H9 (cell line): ENCODE measurements at regions not wholly inside any gene's neighbourhood (a gene's known extent, or its start where the extent isn't known, plus 50 kb on each side); places are given as distances from the start of the nearest gene placed in this dataset.

Experiments
- DNase-seq: peaks from one replicate; pipeline ENCODE4 v3.0.0-alpha.2; 2017
- H2AFZ ChIP-seq: one replicate; pipeline ENCODE4 v1.6.1; 2013; ENCODE audit warnings: mild to moderate bottlenecking, low read length, control low read depth, moderate library complexity
- H2AK5ac ChIP-seq: 2 replicates; pipeline ENCODE4 v1.6.1; 2013; ENCODE audit warnings: low read length, control low read depth, mixed read lengths; ENCODE audit not compliant: insufficient read length
- H2BK120ac ChIP-seq: one replicate; pipeline ENCODE4 v1.6.1; 2013; ENCODE audit warnings: low read depth, mild to moderate bottlenecking, low read length, control low read depth, inconsistent platforms; ENCODE audit not compliant: poor library complexity, severe bottlenecking
- H2BK12ac ChIP-seq: 2 replicates; pipeline ENCODE4 v1.6.1; 2013; ENCODE audit warnings: low read length, control low read depth, mixed read lengths, low read depth; ENCODE audit not compliant: insufficient read length
- H2BK15ac ChIP-seq: 2 replicates; pipeline ENCODE4 v1.6.1; 2013; ENCODE audit warnings: low read depth, low read length, control low read depth
- H2BK20ac ChIP-seq: one replicate; pipeline ENCODE4 v1.6.1; 2013; ENCODE audit warnings: low read depth, mild to moderate bottlenecking, low read length, control low read depth, inconsistent platforms; ENCODE audit not compliant: poor library complexity, severe bottlenecking
- H2BK5ac ChIP-seq: 2 replicates; pipeline ENCODE4 v1.6.1; 2013; ENCODE audit warnings: low read length, control low read depth, mixed read lengths; ENCODE audit not compliant: insufficient read length
- H3K14ac ChIP-seq: 2 replicates; pipeline ENCODE4 v1.6.1; 2013; ENCODE audit warnings: low read length, control low read depth; ENCODE audit not compliant: insufficient read depth
- H3K18ac ChIP-seq: 2 replicates; pipeline ENCODE4 v1.6.1; 2013; ENCODE audit warnings: low read depth, mild to moderate bottlenecking, mixed read lengths, low read length, control low read depth; ENCODE audit not compliant: insufficient read length
- H3K23ac ChIP-seq: 2 replicates; pipeline ENCODE4 v1.6.1; 2013; ENCODE audit warnings: low read length, control low read depth, mixed read lengths, low read depth; ENCODE audit not compliant: insufficient read length
- H3K23me2 ChIP-seq: 2 replicates; pipeline ENCODE4 v1.6.1; 2013; ENCODE audit warnings: low read depth, mild to moderate bottlenecking, mixed read lengths, low read length, control low read depth; ENCODE audit not compliant: insufficient read length, poor library complexity, severe bottlenecking
- H3K27ac ChIP-seq: 2 replicates; pipeline ENCODE4 v1.5.1; 2013; ENCODE audit warnings: low read length, control low read depth, mixed read lengths, low read depth; ENCODE audit not compliant: insufficient read length
- H3K27me3 ChIP-seq: 2 replicates; pipeline ENCODE4 v1.6.1; 2013; ENCODE audit warnings: low read length, control low read depth, inconsistent platforms; ENCODE audit not compliant: insufficient read depth
- H3K4ac ChIP-seq: 2 replicates; pipeline ENCODE4 v1.6.1; 2013; ENCODE audit warnings: low read depth, mild to moderate bottlenecking, control low read depth, inconsistent platforms, low read length, moderate library complexity
- H3K4me1 ChIP-seq: 2 replicates; pipeline ENCODE4 v1.6.1; 2013; ENCODE audit warnings: low read length, control low read depth, inconsistent platforms; ENCODE audit not compliant: insufficient read depth
- H3K4me2 ChIP-seq: 2 replicates; pipeline ENCODE4 v1.6.1; 2013; ENCODE audit warnings: low read length, control low read depth, mixed read lengths; ENCODE audit not compliant: insufficient read length, insufficient read depth
- H3K56ac ChIP-seq: 2 replicates; pipeline ENCODE4 v1.6.1; 2013; ENCODE audit warnings: low read depth, mild to moderate bottlenecking, mixed read lengths, low read length, control low read depth; ENCODE audit not compliant: insufficient read length
- H3K79me1 ChIP-seq: 2 replicates; pipeline ENCODE4 v1.6.1; 2013; ENCODE audit warnings: low read depth, mild to moderate bottlenecking, moderate library complexity, low read length, control low read depth, inconsistent platforms; ENCODE audit not compliant: insufficient read depth, poor library complexity, severe bottlenecking
- H3K79me2 ChIP-seq: 2 replicates; pipeline ENCODE4 v1.6.1; 2013; ENCODE audit warnings: low read length, control low read depth, inconsistent platforms; ENCODE audit not compliant: insufficient read depth
- H3K9ac ChIP-seq: 2 replicates; pipeline ENCODE4 v1.6.1; 2013; ENCODE audit warnings: low read length, control low read depth, mixed read lengths; ENCODE audit not compliant: insufficient read length; ENCODE audit errors: extremely low read depth
- H3K9me3 ChIP-seq: one replicate; pipeline ENCODE4 v1.6.1; 2013; ENCODE audit warnings: low read depth, low read length, inconsistent platforms; ENCODE audit not compliant: control insufficient read depth
- H3T11ph ChIP-seq: one replicate; pipeline ENCODE4 v1.6.1; 2013; ENCODE audit warnings: mild to moderate bottlenecking, low read length, control low read depth, inconsistent platforms
- H4K20me1 ChIP-seq: one replicate; pipeline ENCODE4 v1.6.1; 2013; ENCODE audit not compliant: control insufficient read depth, insufficient read length, insufficient read depth
- H4K5ac ChIP-seq: 2 replicates; pipeline ENCODE4 v1.6.1; 2013; ENCODE audit warnings: low read depth, mild to moderate bottlenecking, mixed read lengths, low read length, control low read depth; ENCODE audit not compliant: insufficient read length
- H4K8ac ChIP-seq: replicated peaks from 2 replicates; pipeline ENCODE4 v1.6.1; 2013; ENCODE audit warnings: low read length, control low read depth, mixed read lengths, low read depth; ENCODE audit not compliant: insufficient read length
- H4K91ac ChIP-seq: 2 replicates; pipeline ENCODE4 v1.6.1; 2013; ENCODE audit warnings: low read depth, mild to moderate bottlenecking, moderate library complexity, mixed read lengths, low read length, control low read depth; ENCODE audit not compliant: insufficient read length
- H3K27ac Mint-ChIP-seq, 3 experiments: 2 replicates in 2 of 3; 3 replicates in 1 of 3; pipeline ENCODE4 v1.8.0; 2020 to 2021; ENCODE audit warnings: mixed read lengths in 3 of 3, mild to moderate bottlenecking in 1 of 3, moderate library complexity in 1 of 3
- H3K27me3 Mint-ChIP-seq: 2 replicates; pipeline ENCODE4 v1.8.0; 2021; ENCODE audit warnings: low read depth, mild to moderate bottlenecking, moderate library complexity, mixed read lengths
- H3K36me3 Mint-ChIP-seq, 3 experiments: 2 replicates in 2 of 3; 3 replicates in 1 of 3; pipeline ENCODE4 v1.8.0; 2020 to 2021; ENCODE audit warnings: low read depth in 3 of 3, mixed read lengths in 3 of 3; ENCODE audit not compliant: insufficient read depth in 1 of 3
- H3K4me1 Mint-ChIP-seq, 2 experiments: 2 replicates each; pipeline ENCODE4 v1.8.0; 2020; ENCODE audit warnings: mixed read lengths in 2 of 2
- H3K4me3 Mint-ChIP-seq, 2 experiments: 2 replicates in 1 of 2; 3 replicates in 1 of 2; pipeline ENCODE4 v1.8.0; 2020 to 2021; ENCODE audit warnings: mild to moderate bottlenecking in 2 of 2, mixed read lengths in 2 of 2, moderate library complexity in 1 of 2
- H3K9me3 Mint-ChIP-seq, 2 experiments: 2 replicates in 1 of 2; 3 replicates in 1 of 2; pipeline ENCODE4 v1.8.0; 2020; ENCODE audit warnings: mild to moderate bottlenecking in 2 of 2, mixed read lengths in 2 of 2, moderate library complexity in 1 of 2
- WGBS: extraction: QIAGEN DNeasy Blood & Tissue Kit; methylation state at CpG from one replicate; pipeline ENCODE4 v1.1.7; 2013; ENCODE audit warnings: missing lambda C conversion rate, low lambda C conversion rate, mixed read lengths; ENCODE audit not compliant: insufficient read length; ENCODE audit errors: extremely low coverage; 5-methylcytosine and 5-hydroxymethylcytosine counted together
- TF ChIP-seq, protein P1 (sequence below): fragments of 200-600 bp; sonication (generic); conservative IDR thresholded peaks from 3 replicates; pipeline ENCODE4 v1.8.0; 2021; ENCODE audit warnings: antibody characterized with exemption, mild to moderate bottlenecking

DNA sequence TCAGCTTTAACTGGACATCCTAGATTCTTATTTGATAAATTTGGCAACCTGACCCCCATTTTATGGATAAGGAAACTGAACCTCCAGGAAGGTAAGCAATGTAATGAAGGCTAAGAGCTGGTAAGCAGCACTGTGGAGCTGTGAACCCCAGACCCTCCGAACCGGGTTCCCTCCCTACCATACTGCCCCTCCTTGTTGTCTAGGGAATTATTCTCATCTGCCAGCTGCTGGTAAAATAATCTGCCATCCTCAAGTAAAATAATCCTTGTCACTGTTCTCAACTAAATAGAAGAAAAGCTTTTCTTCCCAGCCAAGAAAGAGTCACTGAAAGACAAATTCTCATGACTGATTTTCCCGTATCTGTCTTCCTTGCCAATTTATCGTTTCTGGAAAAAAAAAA, 55.8 kb upstream of the PRDX6 start:
- no peak overlapping the region for H2AFZ ChIP-seq
- no peak overlapping the region; a peak in 1 of 7 replicates for H3K27ac Mint-ChIP-seq

More for the DNA sequence above, 55.8 kb upstream of the PRDX6 start:
- Histone ChIP-seq H3K79me1 (no peaks in the 10 kb centered on the region), H2BK5ac (no peak overlapping the region), H3K9ac (no peak overlapping the region), H3K27ac (no peak overlapping the region), H3T11ph (no peak overlapping the region), H3K79me2 (no peaks in the 10 kb centered on the region), H4K5ac (no peak overlapping the region), H3K9me3 (no peaks in the 10 kb centered on the region), H4K20me1 (no peaks in the 10 kb centered on the region), H4K8ac (no peak overlapping the region), H3K23ac (no peak overlapping the region), H3K14ac (no peak overlapping the region), H2BK20ac (no peak overlapping the region), H2AK5ac (no peak overlapping the region), H2BK12ac (no peak overlapping the region), H3K27me3 (no peaks in the 10 kb centered on the region), H3K18ac (no peak overlapping the region), H3K23me2 (no peaks in the 10 kb centered on the region), H3K56ac (no peak overlapping the region), H3K4me1 (no peaks in the 10 kb centered on the region; the same call in 1 of the 2 replicates), H2BK120ac (no peak overlapping the region), H2BK15ac (no peak overlapping the region), H3K4me2 (no peak overlapping the region), H4K91ac (no peak overlapping the region), H3K4ac (no peak overlapping the region)
- Mint-ChIP-seq H3K9me3 (no peaks in the 10 kb centered on the region; a peak in 1 of 5 replicates), H3K4me3 (no peak overlapping the region), H3K4me1 (peaks cover 20 to 33% of the 10 kb centered on the region in 2 experiments), H3K36me3 (peaks cover 0 to 19% (median 0%) of the 10 kb centered on the region in 3 experiments; a peak in 2 of 7 replicates), H3K27me3 (no peaks in the 10 kb centered on the region)
- TF ChIP-seq, protein P1, sequence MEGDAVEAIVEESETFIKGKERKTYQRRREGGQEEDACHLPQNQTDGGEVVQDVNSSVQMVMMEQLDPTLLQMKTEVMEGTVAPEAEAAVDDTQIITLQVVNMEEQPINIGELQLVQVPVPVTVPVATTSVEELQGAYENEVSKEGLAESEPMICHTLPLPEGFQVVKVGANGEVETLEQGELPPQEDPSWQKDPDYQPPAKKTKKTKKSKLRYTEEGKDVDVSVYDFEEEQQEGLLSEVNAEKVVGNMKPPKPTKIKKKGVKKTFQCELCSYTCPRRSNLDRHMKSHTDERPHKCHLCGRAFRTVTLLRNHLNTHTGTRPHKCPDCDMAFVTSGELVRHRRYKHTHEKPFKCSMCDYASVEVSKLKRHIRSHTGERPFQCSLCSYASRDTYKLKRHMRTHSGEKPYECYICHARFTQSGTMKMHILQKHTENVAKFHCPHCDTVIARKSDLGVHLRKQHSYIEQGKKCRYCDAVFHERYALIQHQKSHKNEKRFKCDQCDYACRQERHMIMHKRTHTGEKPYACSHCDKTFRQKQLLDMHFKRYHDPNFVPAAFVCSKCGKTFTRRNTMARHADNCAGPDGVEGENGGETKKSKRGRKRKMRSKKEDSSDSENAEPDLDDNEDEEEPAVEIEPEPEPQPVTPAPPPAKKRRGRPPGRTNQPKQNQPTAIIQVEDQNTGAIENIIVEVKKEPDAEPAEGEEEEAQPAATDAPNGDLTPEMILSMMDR, result no peak
- no CpG with 5 or more reads among the region's 4 CpGs for WGBS
- DNase-seq, result no peak
